ENCODE measurements at regions not wholly inside any gene's neighbourhood (a gene's known extent, or its start where the extent isn't known, plus 50 kb on each side); places are given as distances from the start of the nearest gene placed in this dataset.

GRCh38 chr2:118658596-118659198 is 188.8 kb downstream of the EN1 start:
- DNase-seq = no peak

- no peak for DNase-seq
Observed at GRCh38 chr2:118657466-118657865, 190.0 kb downstream of the EN1 start.

- no peak for DNase-seq
Observed at GRCh38 chr2:118654945-118655344, 192.5 kb downstream of the EN1 start.

- no peak for DNase-seq
Observed at GRCh38 chr2:118650327-118650726, 197.1 kb downstream of the EN1 start.

- DNase-seq = no peak
Observed at GRCh38 chr2:118645876-118646275, 201.6 kb downstream of the EN1 start.

GRCh38 chr2:118644190-118644589 is 203.3 kb downstream of the EN1 start:
- DNase-seq = no peak

- DNase-seq = no peak
Observed at GRCh38 chr2:118643294-118643693, 204.2 kb downstream of the EN1 start.

GRCh38 chr2:118642501-118642900 is 204.9 kb downstream of the EN1 start:
- DNase-seq = no peak

- DNase-seq = no peak
Observed at GRCh38 chr2:118641711-118642110, 205.7 kb downstream of the EN1 start.

GRCh38 chr2:118639371-118639770 is 208.1 kb downstream of the EN1 start:
- no peak for DNase-seq

GRCh38 chr2:118638453-118638852 is 209.0 kb downstream of the EN1 start:
- DNase-seq = no peak

GRCh38 chr2:118635891-118636290 is 211.6 kb downstream of the EN1 start:
- DNase-seq = no peak

GRCh38 chr2:118634876-118635275 is 212.6 kb downstream of the EN1 start:
- no peak for DNase-seq

GRCh38 chr2:118633371-118634018 is 214.0 kb downstream of the EN1 start:
- DNase-seq = no peak

GRCh38 chr2:118632921-118633320 is 214.5 kb downstream of the EN1 start:
- no peak for DNase-seq

- no peak for DNase-seq
Observed at GRCh38 chr2:118627156-118627555, 220.3 kb downstream of the EN1 start.

GRCh38 chr2:118622913-118623312 is 224.5 kb downstream of the EN1 start:
- no peak for DNase-seq

GRCh38 chr2:118622108-118622507 is 225.3 kb downstream of the EN1 start:
- no peak for DNase-seq

GRCh38 chr2:118618279-118618678 is 229.2 kb downstream of the EN1 start:
- no peak for DNase-seq

- no peak for DNase-seq
Observed at GRCh38 chr2:118616432-118616831, 231.0 kb downstream of the EN1 start.

- DNase-seq = no peak
Observed at GRCh38 chr2:118614841-118615271, 232.6 kb downstream of the EN1 start.

- no peak for DNase-seq
Observed at GRCh38 chr2:118613737-118614136, 233.7 kb downstream of the EN1 start.

- DNase-seq = no peak
Observed at GRCh38 chr2:118611691-118612090, 235.8 kb downstream of the EN1 start.

GRCh38 chr2:118609138-118609537 is 238.3 kb downstream of the EN1 start:
- no peak for DNase-seq

- peak; percentile 37 for DNase-seq
Observed at GRCh38 chr2:118607641-118608040, 239.8 kb downstream of the EN1 start.
